CD4-positive, alpha-beta T cell (primary cell): ENCODE measurements at regions not wholly inside any gene's neighbourhood (a gene's known extent, or its start where the extent isn't known, plus 50 kb on each side); places are given as distances from the start of the nearest gene placed in this dataset.
"Not testable (repeated sequence)": the region's sequence is repeated elsewhere in the genome, so short reads cannot be mapped to it uniquely, and the experiment has no call there.

Source experiments
- ATAC-seq: fragments of 200-7000 bp; cut with Tn5 transposase; one replicate; pipeline ENCODE4 v1.10.0; 2022; ENCODE audit warnings: mild to moderate bottlenecking; ENCODE audit not compliant: poor library complexity
- CTCF ChIA-PET: fragments of 350-600 bp; sonication (Branson Sonifier 250); formaldehyde crosslinking; loops from one replicate; lab custom pipeline; 2021; ENCODE audit warnings: antibody characterized with exemption, inconsistent platforms; lab: Charles Lee
- POLR2A ChIA-PET: fragments of 350-600 bp; sonication (Branson Sonifier 250); formaldehyde crosslinking; loops from one replicate; lab custom pipeline; 2021; ENCODE audit warnings: antibody characterized with exemption, inconsistent platforms; lab: Charles Lee
- DNase-seq, 14 experiments: peaks; one replicate each; pipeline ENCODE4 v3.0.0-alpha.2; 2013 to 2020; ENCODE audit warnings: mixed read lengths in 2 of 14
- H3K27ac ChIP-seq, 2 donors: one replicate each; pipeline versions ENCODE4 v1.5.1 to v1.7.0; 2013; ENCODE audit warnings: low read length in 2 of 2, low read depth in 1 of 2, mild to moderate bottlenecking in 1 of 2
- H3K27me3 ChIP-seq, 2 experiments: 1 replicate in 1 of 2; 2 replicates in 1 of 2; pipeline versions ENCODE4 v1.6.1 to v1.7.0; 2013; ENCODE audit warnings: low read length in 2 of 2, control low read depth in 1 of 2, mild to moderate bottlenecking in 1 of 2, moderate library complexity in 1 of 2; ENCODE audit not compliant: insufficient read depth in 2 of 2, control insufficient read depth in 1 of 2
- H3K36me3 ChIP-seq: one replicate; pipeline ENCODE4 v1.6.1; 2013; ENCODE audit warnings: low read length, control low read depth; ENCODE audit not compliant: insufficient read depth
- H3K4me1 ChIP-seq: one replicate; pipeline ENCODE4 v1.6.1; 2013; ENCODE audit warnings: low read length, control low read depth; ENCODE audit not compliant: insufficient read depth
- H3K4me3 ChIP-seq: one replicate; pipeline ENCODE4 v1.5.1; 2013; ENCODE audit warnings: mild to moderate bottlenecking, low read length, moderate library complexity
- H3K9me3 ChIP-seq, 2 experiments: 1 replicate in 1 of 2; 2 replicates in 1 of 2; pipeline versions ENCODE4 v1.6.1 to v1.7.0; 2013; ENCODE audit warnings: low read length in 2 of 2, mild to moderate bottlenecking in 2 of 2, control low read depth in 1 of 2, moderate library complexity in 1 of 2; ENCODE audit not compliant: control insufficient read depth in 1 of 2, insufficient read depth in 1 of 2
- H3K27ac Mint-ChIP-seq: one replicate; pipeline ENCODE4 v1.8.0; 2020; ENCODE audit warnings: mixed read lengths
- H3K27me3 Mint-ChIP-seq: one replicate; pipeline ENCODE4 v1.8.0; 2021; ENCODE audit warnings: mixed read lengths
- H3K36me3 Mint-ChIP-seq: one replicate; pipeline ENCODE4 v1.8.0; 2021; ENCODE audit warnings: low read depth, mixed read lengths
- H3K4me1 Mint-ChIP-seq: one replicate; pipeline ENCODE4 v1.8.0; 2021; ENCODE audit warnings: low read depth, mixed read lengths
- H3K4me3 Mint-ChIP-seq: one replicate; pipeline ENCODE4 v1.8.0; 2020; ENCODE audit warnings: mild to moderate bottlenecking, mixed read lengths
- H3K9me3 Mint-ChIP-seq: one replicate; pipeline ENCODE4 v1.8.0; 2020; ENCODE audit warnings: mixed read lengths
- intact Hi-C, 2 experiments: fragments of 100-400 bp; cut with DNase I in 1 of 2; cut with micrococcal nuclease in 1 of 2; formaldehyde crosslinking; loops; one replicate each; pipeline versions ENCODE4 v1.15.1 to v1.9.0; 2023 to 2025; cut with DNase I, micrococcal nuclease
- TF ChIP-seq, protein P1 (sequence below): fragments of 200-600 bp; IDR thresholded peaks from one replicate; pipeline ENCODE4 v1.8.0; 2022; ENCODE audit warnings: antibody characterized with exemption, mild to moderate bottlenecking

GRCh38 chrX:82528525-82528924 lies 979.6 kb upstream of the POU3F4 start:
- no peaks in the 10 kb centered on the region for H3K27me3 ChIP-seq
- intact Hi-C loops: no loop called here
- ChIA-PET POLR2A (no interaction called here), CTCF (no interaction called here)
- no peaks in the 10 kb centered on the region for H3K4me1 ChIP-seq
- no peak overlapping the region for H3K27ac ChIP-seq
- Mint-ChIP-seq H3K9me3 (peaks cover 2% of the 10 kb centered on the region), H3K4me3 (no peak overlapping the region), H3K36me3 (no peaks in the 10 kb centered on the region), H3K27me3 (no peaks in the 10 kb centered on the region), H3K4me1 (no peaks in the 10 kb centered on the region), H3K27ac (no peak overlapping the region)
- peaks cover 0 to 8% of the 10 kb centered on the region in 2 experiments for H3K9me3 ChIP-seq
- no peak overlapping the region for H3K4me3 ChIP-seq
- TF ChIP-seq, protein P1, sequence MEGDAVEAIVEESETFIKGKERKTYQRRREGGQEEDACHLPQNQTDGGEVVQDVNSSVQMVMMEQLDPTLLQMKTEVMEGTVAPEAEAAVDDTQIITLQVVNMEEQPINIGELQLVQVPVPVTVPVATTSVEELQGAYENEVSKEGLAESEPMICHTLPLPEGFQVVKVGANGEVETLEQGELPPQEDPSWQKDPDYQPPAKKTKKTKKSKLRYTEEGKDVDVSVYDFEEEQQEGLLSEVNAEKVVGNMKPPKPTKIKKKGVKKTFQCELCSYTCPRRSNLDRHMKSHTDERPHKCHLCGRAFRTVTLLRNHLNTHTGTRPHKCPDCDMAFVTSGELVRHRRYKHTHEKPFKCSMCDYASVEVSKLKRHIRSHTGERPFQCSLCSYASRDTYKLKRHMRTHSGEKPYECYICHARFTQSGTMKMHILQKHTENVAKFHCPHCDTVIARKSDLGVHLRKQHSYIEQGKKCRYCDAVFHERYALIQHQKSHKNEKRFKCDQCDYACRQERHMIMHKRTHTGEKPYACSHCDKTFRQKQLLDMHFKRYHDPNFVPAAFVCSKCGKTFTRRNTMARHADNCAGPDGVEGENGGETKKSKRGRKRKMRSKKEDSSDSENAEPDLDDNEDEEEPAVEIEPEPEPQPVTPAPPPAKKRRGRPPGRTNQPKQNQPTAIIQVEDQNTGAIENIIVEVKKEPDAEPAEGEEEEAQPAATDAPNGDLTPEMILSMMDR: no peak
- ATAC-seq: no peak
- DNase-seq: no peak
- H3K36me3 ChIP-seq: no peaks in the 10 kb centered on the region

DNA sequence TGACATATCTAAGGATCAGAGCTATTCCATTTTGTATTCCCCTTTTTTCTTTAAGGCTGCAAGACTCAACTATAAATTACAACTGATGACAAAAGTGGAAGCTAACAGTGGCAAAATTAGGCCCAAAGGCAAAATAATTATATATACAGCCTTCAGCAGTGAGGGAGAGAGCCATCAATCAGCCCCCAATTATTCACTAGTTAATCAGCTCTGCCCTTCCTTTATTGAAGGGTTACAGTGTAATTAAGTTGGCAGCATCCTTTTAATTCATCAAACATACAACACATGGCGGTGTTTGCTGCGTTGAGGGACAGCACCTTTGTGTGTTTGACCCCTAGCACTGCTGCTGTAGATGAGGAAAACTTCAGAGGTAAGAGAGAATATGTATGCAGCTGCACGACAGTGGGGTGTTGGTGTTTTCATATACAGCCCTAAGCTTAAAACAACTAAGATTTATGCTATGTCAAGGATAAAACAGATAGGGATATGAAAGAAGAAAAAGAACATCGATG lies 973.9 kb upstream of the POU3F4 start:
- intact Hi-C loops: no loop called here
- ATAC-seq: no peak
- Histone ChIP-seq H3K9me3 (no peaks in the 10 kb centered on the region), H3K4me1 (no peaks in the 10 kb centered on the region), H3K36me3 (no peaks in the 10 kb centered on the region), H3K4me3 (no peak overlapping the region), H3K27me3 (no peaks in the 10 kb centered on the region), H3K27ac (no peak overlapping the region)
- CTCF ChIA-PET: no interaction called here
- peaks cover 2% of the 10 kb centered on the region for H3K9me3 Mint-ChIP-seq
- H3K27ac Mint-ChIP-seq: no peak overlapping the region
- no peak overlapping the region for H3K4me3 Mint-ChIP-seq
- no peaks in the 10 kb centered on the region for H3K36me3 Mint-ChIP-seq
- no peaks in the 10 kb centered on the region for H3K4me1 Mint-ChIP-seq
- DNase-seq: no peak
- no peaks in the 10 kb centered on the region for H3K27me3 Mint-ChIP-seq
- POLR2A ChIA-PET: no interaction called here
- TF ChIP-seq, protein P1: no peak

DNA sequence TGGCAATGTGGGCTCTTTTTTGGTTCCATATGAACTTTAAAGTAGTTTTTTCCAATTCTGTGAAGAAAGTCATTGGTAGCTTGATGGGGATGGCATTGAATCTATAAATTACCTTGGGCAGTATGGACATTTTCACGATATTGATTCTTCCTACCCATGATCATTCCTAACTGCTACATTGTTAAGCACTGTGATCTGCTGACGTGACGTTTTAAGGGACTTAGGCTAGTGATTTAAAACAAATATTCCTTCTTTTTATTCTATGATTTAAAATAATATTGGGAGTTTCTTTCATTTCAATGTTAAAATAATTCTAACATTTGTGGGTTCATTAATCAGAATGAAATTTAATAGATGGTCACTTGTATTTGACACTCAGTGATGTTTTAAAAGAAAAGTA lies 970.9 kb upstream of the POU3F4 start:
- H3K27me3 ChIP-seq, H3K9me3 ChIP-seq, H3K4me1 Mint-ChIP-seq, H3K4me1 ChIP-seq, DNase-seq, ATAC-seq, H3K4me3 ChIP-seq, H3K27ac ChIP-seq, H3K27me3 Mint-ChIP-seq, H3K27ac Mint-ChIP-seq, H3K36me3 Mint-ChIP-seq, POLR2A ChIA-PET, CTCF ChIA-PET, intact Hi-C loops, H3K4me3 Mint-ChIP-seq, H3K36me3 ChIP-seq, H3K9me3 Mint-ChIP-seq: not testable (repeated sequence)

- no peak for ATAC-seq
- H3K9me3 ChIP-seq: no peaks in the 10 kb centered on the region
Observed at GRCh38 chrX:82541822-82542221, 966.3 kb upstream of the POU3F4 start.

GRCh38 chrX:82552201-82552600 lies 955.9 kb upstream of the POU3F4 start:
- ATAC-seq, POLR2A ChIA-PET, H3K27ac Mint-ChIP-seq, CTCF ChIA-PET, H3K36me3 ChIP-seq, H3K27me3 ChIP-seq, H3K36me3 Mint-ChIP-seq, intact Hi-C loops, H3K27me3 Mint-ChIP-seq, H3K9me3 ChIP-seq, H3K4me1 Mint-ChIP-seq, DNase-seq, H3K4me3 ChIP-seq, H3K4me3 Mint-ChIP-seq, H3K4me1 ChIP-seq, H3K27ac ChIP-seq, H3K9me3 Mint-ChIP-seq: not testable (repeated sequence)

More at GRCh38 chrX:82541822-82542221, 966.3 kb upstream of the POU3F4 start:
- H3K27me3 Mint-ChIP-seq: no peaks in the 10 kb centered on the region
- H3K9me3 Mint-ChIP-seq: no peaks in the 10 kb centered on the region
- H3K36me3 ChIP-seq: no peaks in the 10 kb centered on the region
- H3K27me3 ChIP-seq: no peaks in the 10 kb centered on the region
- DNase-seq: no peak
- TF ChIP-seq, protein P1: no peak
- no peaks in the 10 kb centered on the region for H3K36me3 Mint-ChIP-seq
- no peak overlapping the region for H3K4me3 ChIP-seq
- POLR2A ChIA-PET: no interaction called here
- no peaks in the 10 kb centered on the region for H3K4me1 Mint-ChIP-seq
- intact Hi-C loops: no loop called here
- no peak overlapping the region for H3K27ac ChIP-seq
- H3K27ac Mint-ChIP-seq: no peak overlapping the region
- H3K4me1 ChIP-seq: no peaks in the 10 kb centered on the region
- CTCF ChIA-PET: no interaction called here
- H3K4me3 Mint-ChIP-seq: no peak overlapping the region
